ENCODE measurements at regions not wholly inside any gene's neighbourhood (a gene's known extent, or its start where the extent isn't known, plus 50 kb on each side); places are given as distances from the start of the nearest gene placed in this dataset.

DNA sequence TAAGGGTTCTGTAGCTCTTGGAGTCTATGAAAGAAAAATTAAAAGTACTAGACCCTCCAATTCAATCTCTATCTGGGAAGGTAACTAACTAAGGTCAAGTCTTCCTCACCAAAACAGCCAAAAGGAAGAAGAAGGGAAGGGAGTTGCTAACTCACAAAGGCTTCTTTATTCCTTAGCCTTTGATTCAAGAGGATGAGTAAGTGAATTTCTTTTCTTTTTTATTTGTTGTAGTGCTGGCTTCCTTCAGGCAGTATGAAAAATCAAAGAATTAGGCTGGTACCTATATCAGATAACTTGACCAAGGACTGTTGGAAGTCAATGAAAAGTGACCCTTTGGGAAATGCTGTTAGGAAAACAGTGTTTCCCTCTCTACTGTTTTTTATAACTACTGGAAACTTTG lies 144.4 kb upstream of the NRIP1 start (continued):
- TF ChIP-seq, protein P1, sequence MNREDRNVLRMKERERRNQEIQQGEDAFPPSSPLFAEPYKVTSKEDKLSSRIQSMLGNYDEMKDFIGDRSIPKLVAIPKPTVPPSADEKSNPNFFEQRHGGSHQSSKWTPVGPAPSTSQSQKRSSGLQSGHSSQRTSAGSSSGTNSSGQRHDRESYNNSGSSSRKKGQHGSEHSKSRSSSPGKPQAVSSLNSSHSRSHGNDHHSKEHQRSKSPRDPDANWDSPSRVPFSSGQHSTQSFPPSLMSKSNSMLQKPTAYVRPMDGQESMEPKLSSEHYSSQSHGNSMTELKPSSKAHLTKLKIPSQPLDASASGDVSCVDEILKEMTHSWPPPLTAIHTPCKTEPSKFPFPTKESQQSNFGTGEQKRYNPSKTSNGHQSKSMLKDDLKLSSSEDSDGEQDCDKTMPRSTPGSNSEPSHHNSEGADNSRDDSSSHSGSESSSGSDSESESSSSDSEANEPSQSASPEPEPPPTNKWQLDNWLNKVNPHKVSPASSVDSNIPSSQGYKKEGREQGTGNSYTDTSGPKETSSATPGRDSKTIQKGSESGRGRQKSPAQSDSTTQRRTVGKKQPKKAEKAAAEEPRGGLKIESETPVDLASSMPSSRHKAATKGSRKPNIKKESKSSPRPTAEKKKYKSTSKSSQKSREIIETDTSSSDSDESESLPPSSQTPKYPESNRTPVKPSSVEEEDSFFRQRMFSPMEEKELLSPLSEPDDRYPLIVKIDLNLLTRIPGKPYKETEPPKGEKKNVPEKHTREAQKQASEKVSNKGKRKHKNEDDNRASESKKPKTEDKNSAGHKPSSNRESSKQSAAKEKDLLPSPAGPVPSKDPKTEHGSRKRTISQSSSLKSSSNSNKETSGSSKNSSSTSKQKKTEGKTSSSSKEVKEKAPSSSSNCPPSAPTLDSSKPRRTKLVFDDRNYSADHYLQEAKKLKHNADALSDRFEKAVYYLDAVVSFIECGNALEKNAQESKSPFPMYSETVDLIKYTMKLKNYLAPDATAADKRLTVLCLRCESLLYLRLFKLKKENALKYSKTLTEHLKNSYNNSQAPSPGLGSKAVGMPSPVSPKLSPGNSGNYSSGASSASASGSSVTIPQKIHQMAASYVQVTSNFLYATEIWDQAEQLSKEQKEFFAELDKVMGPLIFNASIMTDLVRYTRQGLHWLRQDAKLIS (CRISPR knock-in tag; IDR thresholded peaks at IDR 0.05): no peak

DNA sequence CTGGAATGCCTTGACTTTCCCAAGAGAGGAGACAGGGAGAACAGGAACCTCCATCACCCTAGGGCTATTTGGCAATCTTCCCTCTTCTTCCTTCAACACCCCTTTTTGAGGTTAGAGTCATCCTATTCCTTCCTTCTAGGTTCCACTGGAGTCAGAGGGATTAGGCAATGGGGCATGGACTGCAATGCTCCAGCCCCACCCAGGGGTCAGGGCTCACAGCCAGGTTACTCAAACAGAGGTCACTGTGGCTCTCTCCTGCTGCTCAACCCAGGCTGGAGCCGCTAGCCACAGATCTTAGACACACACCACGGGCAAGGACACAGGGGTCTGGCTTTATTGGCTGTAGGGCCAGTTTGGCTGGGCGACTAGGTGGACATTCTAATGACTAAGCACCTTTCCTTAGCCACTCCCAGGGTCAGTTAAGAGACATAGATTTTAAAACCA lies 145.5 kb upstream of the NRIP1 start:
- in situ Hi-C loops (cut with MboI) (no loop called here), intact Hi-C loops (cut with micrococcal nuclease) (no loop called here)
- H3K4me3 ChIP-seq: no peak overlapping the region
- no peak overlapping the region for H3K27ac ChIP-seq (ENCODE audit: extremely low read depth, low read depth, low read length)
- H3K36me3 ChIP-seq (ENCODE audit: control insufficient read depth, insufficient read depth, low read length): no peaks in the 10 kb centered on the region
- 0% methylated on average over 3 of the region's 3 CpGs for WGBS (ENCODE audit: insufficient coverage, low coverage, missing lambda C conversion rate)
- H4K20me1 ChIP-seq (replicated peaks; ENCODE audit: control insufficient read depth, insufficient read depth, low read length): no peaks in the 10 kb centered on the region
- ChIA-PET CTCF (ENCODE audit: low intra/inter-chr PET ratio) (no interaction called here), POLR2A (no interaction called here)
- peak; percentile 79 for ATAC-seq
- no peak overlapping the region for H3K4me2 ChIP-seq (ENCODE audit: insufficient read depth, low read length)
- no TSS peak for BruUV-seq (replicated peaks)
- H3K79me2 ChIP-seq (ENCODE audit: control insufficient read depth, insufficient read depth, low read length): no peaks in the 10 kb centered on the region
- H2AFZ ChIP-seq (ENCODE audit: low read depth, low read length): peak overlapping the region; percentile 34; the same call in 1 of the 2 replicates
- peak; percentile 61 for FAIRE-seq
- no peak overlapping the region for H3K9ac ChIP-seq (ENCODE audit: insufficient read depth in 1 of 2, low read depth in 2 of 2, low read length in 2 of 2)
- DNase-seq (ENCODE audit: extremely low read depth in 1 of 4, low spot score in 3 of 4): peak in 2 of 4 experiments; percentile 38 to 41
- H3K9me1 ChIP-seq (ENCODE audit: control insufficient read depth, insufficient read depth, low read length): no peaks in the 10 kb centered on the region
- H3K27me3 ChIP-seq (ENCODE audit: control insufficient read depth in 2 of 2, insufficient read depth in 2 of 2, low read length in 2 of 2): peaks cover 0 to 3% of the 10 kb centered on the region in 2 experiments; a peak in 1 of 5 replicates
- H3K9me3 ChIP-seq (replicated peaks; ENCODE audit: control insufficient read depth, insufficient read depth, low read depth, low read length): no peaks in the 10 kb centered on the region
- no peaks in the 10 kb centered on the region; a peak in 1 of 5 replicates for H3K4me1 ChIP-seq (replicated peaks in 1 of 2; ENCODE audit: control insufficient read depth in 2 of 2, insufficient read depth in 2 of 2, low read length in 2 of 2)
- TF ChIP-seq, protein P2, sequence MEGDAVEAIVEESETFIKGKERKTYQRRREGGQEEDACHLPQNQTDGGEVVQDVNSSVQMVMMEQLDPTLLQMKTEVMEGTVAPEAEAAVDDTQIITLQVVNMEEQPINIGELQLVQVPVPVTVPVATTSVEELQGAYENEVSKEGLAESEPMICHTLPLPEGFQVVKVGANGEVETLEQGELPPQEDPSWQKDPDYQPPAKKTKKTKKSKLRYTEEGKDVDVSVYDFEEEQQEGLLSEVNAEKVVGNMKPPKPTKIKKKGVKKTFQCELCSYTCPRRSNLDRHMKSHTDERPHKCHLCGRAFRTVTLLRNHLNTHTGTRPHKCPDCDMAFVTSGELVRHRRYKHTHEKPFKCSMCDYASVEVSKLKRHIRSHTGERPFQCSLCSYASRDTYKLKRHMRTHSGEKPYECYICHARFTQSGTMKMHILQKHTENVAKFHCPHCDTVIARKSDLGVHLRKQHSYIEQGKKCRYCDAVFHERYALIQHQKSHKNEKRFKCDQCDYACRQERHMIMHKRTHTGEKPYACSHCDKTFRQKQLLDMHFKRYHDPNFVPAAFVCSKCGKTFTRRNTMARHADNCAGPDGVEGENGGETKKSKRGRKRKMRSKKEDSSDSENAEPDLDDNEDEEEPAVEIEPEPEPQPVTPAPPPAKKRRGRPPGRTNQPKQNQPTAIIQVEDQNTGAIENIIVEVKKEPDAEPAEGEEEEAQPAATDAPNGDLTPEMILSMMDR (IDR thresholded peaks at IDR 0.05 in 2 of 3, conservative IDR thresholded peaks at IDR 0.05 in 1 of 3; ENCODE audit: insufficient read depth in 2 of 3, low read depth in 1 of 3, low read length in 3 of 3): 0 out of 6 replicates have a peak, but pooled peaks of 1 of the 3 experiments have one; percentile 18
- TF ChIP-seq NFXL1 (CRISPR knock-in tag; IDR thresholded peaks at IDR 0.05) (no peak), DNMT1 (IDR thresholded peaks at IDR 0.05) (no peak), NR2C1 (IDR thresholded peaks at IDR 0.05) (no peak), NR2C1 (tag; IDR thresholded peaks at IDR 0.05) (peak; percentile 39), YBX1 (IDR thresholded peaks at IDR 0.05) (no peak), SRSF7 (optimal IDR thresholded peaks at IDR 0.05; ENCODE audit: low read depth, low read length) (no peak), SRSF1 (IDR thresholded peaks at IDR 0.05; ENCODE audit: low read depth, low read length) (no peak), MYC (IDR thresholded peaks at IDR 0.05; ENCODE audit: low read depth, low read length) (no peak), MYC (CRISPR knock-in tag; IDR thresholded peaks at IDR 0.05; ENCODE audit: borderline replicate concordance, low read depth) (no peak), RUNX1 (IDR thresholded peaks at IDR 0.05; ENCODE audit: low read depth) (no peak), CCNT2 (IDR thresholded peaks at IDR 0.05; ENCODE audit: borderline replicate concordance, extremely low read depth, insufficient read length, low read depth, low read length) (no peak)
- TF ChIP-seq, protein P3, sequence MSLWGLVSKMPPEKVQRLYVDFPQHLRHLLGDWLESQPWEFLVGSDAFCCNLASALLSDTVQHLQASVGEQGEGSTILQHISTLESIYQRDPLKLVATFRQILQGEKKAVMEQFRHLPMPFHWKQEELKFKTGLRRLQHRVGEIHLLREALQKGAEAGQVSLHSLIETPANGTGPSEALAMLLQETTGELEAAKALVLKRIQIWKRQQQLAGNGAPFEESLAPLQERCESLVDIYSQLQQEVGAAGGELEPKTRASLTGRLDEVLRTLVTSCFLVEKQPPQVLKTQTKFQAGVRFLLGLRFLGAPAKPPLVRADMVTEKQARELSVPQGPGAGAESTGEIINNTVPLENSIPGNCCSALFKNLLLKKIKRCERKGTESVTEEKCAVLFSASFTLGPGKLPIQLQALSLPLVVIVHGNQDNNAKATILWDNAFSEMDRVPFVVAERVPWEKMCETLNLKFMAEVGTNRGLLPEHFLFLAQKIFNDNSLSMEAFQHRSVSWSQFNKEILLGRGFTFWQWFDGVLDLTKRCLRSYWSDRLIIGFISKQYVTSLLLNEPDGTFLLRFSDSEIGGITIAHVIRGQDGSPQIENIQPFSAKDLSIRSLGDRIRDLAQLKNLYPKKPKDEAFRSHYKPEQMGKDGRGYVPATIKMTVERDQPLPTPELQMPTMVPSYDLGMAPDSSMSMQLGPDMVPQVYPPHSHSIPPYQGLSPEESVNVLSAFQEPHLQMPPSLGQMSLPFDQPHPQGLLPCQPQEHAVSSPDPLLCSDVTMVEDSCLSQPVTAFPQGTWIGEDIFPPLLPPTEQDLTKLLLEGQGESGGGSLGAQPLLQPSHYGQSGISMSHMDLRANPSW (CRISPR knock-in tag; IDR thresholded peaks at IDR 0.05): no peak
